GM19099 (cell line): ENCODE measurements at regions not wholly inside any gene's neighbourhood (a gene's known extent, or its start where the extent isn't known, plus 50 kb on each side); places are given as distances from the start of the nearest gene placed in this dataset.

ENCODE experiments used
- POLR2A ChIP-seq: IDR thresholded peaks from 3 replicates; pipeline ENCODE4 v1.6.1; 2011; ENCODE audit warnings: low read depth; ENCODE audit not compliant: insufficient read length; ENCODE audit errors: extremely low read depth

GRCh38 chr1:58949551-58950220 is 165.8 kb upstream of the JUN start:
- TF ChIP-seq POLR2A, result no peak

GRCh38 chr1:58950897-58951296 is 167.1 kb upstream of the JUN start:
- TF ChIP-seq POLR2A, result no peak

- TF ChIP-seq POLR2A, result no peak
Observed at GRCh38 chr1:58964428-58964827, 180.6 kb upstream of the JUN start.

- TF ChIP-seq POLR2A, result no peak
Observed at GRCh38 chr1:58964880-58965279, 181.0 kb upstream of the JUN start.

GRCh38 chr1:58966103-58966916 is 182.5 kb upstream of the JUN start:
- TF ChIP-seq POLR2A, result no peak

- TF ChIP-seq POLR2A, result no peak
Observed at GRCh38 chr1:58966917-58967740, 183.3 kb upstream of the JUN start.

- peak; percentile 48 for TF ChIP-seq POLR2A
Observed at GRCh38 chr1:58968360-58968952, 184.6 kb upstream of the JUN start.

- no peak for TF ChIP-seq POLR2A
Observed at GRCh38 chr1:58971629-58972140, 187.8 kb upstream of the JUN start.

- no peak for TF ChIP-seq POLR2A
Observed at GRCh38 chr1:58975888-58976287, 192.0 kb upstream of the JUN start.

GRCh38 chr1:58976294-58976693 is 192.4 kb upstream of the JUN start:
- TF ChIP-seq POLR2A, result no peak

GRCh38 chr1:58977598-58977997 is 193.8 kb upstream of the JUN start:
- no peak for TF ChIP-seq POLR2A

- no peak for TF ChIP-seq POLR2A
Observed at GRCh38 chr1:58978096-58978495, 194.2 kb upstream of the JUN start.

- TF ChIP-seq POLR2A, result no peak
Observed at GRCh38 chr1:58979086-58979485, 195.2 kb upstream of the JUN start.

GRCh38 chr1:58979677-58980076 is 195.8 kb upstream of the JUN start:
- TF ChIP-seq POLR2A, result no peak

GRCh38 chr1:58981392-58981791 is 197.5 kb upstream of the JUN start:
- TF ChIP-seq POLR2A, result no peak

GRCh38 chr1:58982259-58982998 is 198.6 kb upstream of the JUN start:
- no peak for TF ChIP-seq POLR2A
